KG1 (cell line): ENCODE measurements at regions not wholly inside any gene's neighbourhood (a gene's known extent, or its start where the extent isn't known, plus 50 kb on each side); places are given as distances from the start of the nearest gene placed in this dataset.

Experiments
- DNase-seq: peaks from one replicate; lab custom pipeline; 2025; lab: John Stamatoyannopoulos, UW

GRCh38 chr4:164701665-164702064 lies 52.3 kb upstream of the SMIM31 start:
- no peak for DNase-seq
